B cell (primary cell): ENCODE measurements at regions not wholly inside any gene's neighbourhood (a gene's known extent, or its start where the extent isn't known, plus 50 kb on each side); places are given as distances from the start of the nearest gene placed in this dataset.

Experiments
- ATAC-seq: fragments of 200-7000 bp; cut with Tn5 transposase; one replicate; pipeline ENCODE4 v1.10.0; 2021; ENCODE audit warnings: low read depth, mild to moderate bottlenecking, moderate number of reproducible peaks, moderate library complexity
- CTCF ChIA-PET: fragments of 350-600 bp; sonication (Branson Sonifier 250); formaldehyde crosslinking; loops from one replicate; lab custom pipeline; 2021; ENCODE audit warnings: antibody characterized with exemption, inconsistent platforms; lab: Charles Lee
- POLR2A ChIA-PET: fragments of 350-600 bp; sonication (Branson Sonifier 250); formaldehyde crosslinking; loops from one replicate; lab custom pipeline; 2021; ENCODE audit warnings: antibody characterized with exemption; lab: Charles Lee
- DNase-seq: peaks from one replicate; pipeline ENCODE4 v3.0.0; 2013
- H2AFZ ChIP-seq: 2 replicates; pipeline ENCODE4 v1.6.1; 2012; ENCODE audit warnings: mild to moderate bottlenecking, low read depth, low read length; ENCODE audit not compliant: insufficient read depth, poor library complexity, severe bottlenecking
- H3K27ac ChIP-seq, 2 donors: 1 replicate in 1 of 2; 2 replicates in 1 of 2; pipeline ENCODE4 v1.5.1; 2012 to 2013; ENCODE audit warnings: low read length in 2 of 2, mild to moderate bottlenecking in 2 of 2, moderate library complexity in 1 of 2
- H3K27me3 ChIP-seq, 4 experiments: fragments of 200-600 bp in 1 of 4; sonication (generic) in 1 of 4; replicated peaks in 1 of 4; 1 replicate in 2 of 4; 2 replicates in 2 of 4; pipeline versions ENCODE4 v1.6.1 to v1.7.0; 2013 to 2016; ENCODE audit warnings: low read length in 3 of 4, mild to moderate bottlenecking in 2 of 4, mixed read lengths in 1 of 4, moderate library complexity in 1 of 4; ENCODE audit not compliant: insufficient read depth in 4 of 4, control insufficient read depth in 3 of 4; ENCODE audit errors: control extremely low read depth in 1 of 4
- H3K36me3 ChIP-seq, 2 experiments: replicated peaks in 1 of 2; 1 replicate in 1 of 2; 2 replicates in 1 of 2; pipeline versions ENCODE4 v1.6.1 to v1.7.1; 2013; ENCODE audit warnings: low read length in 1 of 2; ENCODE audit not compliant: insufficient read depth in 2 of 2, control insufficient read depth in 1 of 2; ENCODE audit errors: control extremely low read depth in 1 of 2, extremely low read depth in 1 of 2
- H3K4me1 ChIP-seq, 2 donors: fragments of 200-600 bp in 1 of 2; sonication (generic) in 1 of 2; 1 replicate in 1 of 2; 2 replicates in 1 of 2; pipeline versions ENCODE4 v1.5.1 to v1.6.1; 2013 to 2017; ENCODE audit warnings: low read length in 2 of 2; ENCODE audit not compliant: control insufficient read depth in 2 of 2, insufficient read depth in 2 of 2
- H3K4me2 ChIP-seq: replicated peaks from 2 replicates; pipeline ENCODE3; 2012; ENCODE audit warnings: mild to moderate bottlenecking, low read depth, low read length; ENCODE audit not compliant: poor library complexity, severe bottlenecking
- H3K4me3 ChIP-seq, 5 experiments: fragments of 200-600 bp in 1 of 5; sonication (generic) in 1 of 5; 1 replicate in 3 of 5; 2 replicates in 2 of 5; pipeline versions ENCODE4 v1.5.1 to v1.7.0; 2011 to 2016; ENCODE audit warnings: low read length in 4 of 5, mild to moderate bottlenecking in 4 of 5, low read depth in 2 of 5, control low read depth in 1 of 5, moderate library complexity in 1 of 5; ENCODE audit not compliant: insufficient read depth in 1 of 5; ENCODE audit errors: control extremely low read depth in 1 of 5, extremely low read depth in 1 of 5
- H3K79me2 ChIP-seq: fragments of 200-600 bp; sonication (generic); one replicate; pipeline ENCODE4 v1.6.0; 2016; ENCODE audit warnings: low read length; ENCODE audit not compliant: control insufficient read depth, insufficient read depth
- H3K9ac ChIP-seq: fragments of 200-600 bp; sonication (generic); 2 replicates; pipeline ENCODE4 v1.6.1; 2017; ENCODE audit warnings: mild to moderate bottlenecking, low read length, moderate library complexity
- H3K9me3 ChIP-seq, 3 donors: one replicate each; pipeline versions ENCODE4 v1.6.1 to v1.7.1; 2013; ENCODE audit warnings: low read length in 2 of 3; ENCODE audit not compliant: control insufficient read depth in 2 of 3, insufficient read depth in 1 of 3; ENCODE audit errors: control extremely low read depth in 1 of 3
- H4K20me1 ChIP-seq: 2 replicates; pipeline ENCODE4 v1.6.0; 2012; ENCODE audit warnings: mild to moderate bottlenecking, low read length; ENCODE audit not compliant: insufficient read depth, control insufficient read depth, poor library complexity, severe bottlenecking
- H3K27ac Mint-ChIP-seq: one replicate; pipeline ENCODE4 v1.8.0; 2021; ENCODE audit warnings: mixed read lengths
- H3K27me3 Mint-ChIP-seq: one replicate; pipeline ENCODE4 v1.8.0; 2021; ENCODE audit warnings: mixed read lengths
- H3K4me1 Mint-ChIP-seq: one replicate; pipeline ENCODE4 v1.8.0; 2021; ENCODE audit warnings: mixed read lengths
- H3K4me3 Mint-ChIP-seq: one replicate; pipeline ENCODE4 v1.8.0; 2021; ENCODE audit warnings: mixed read lengths
- H3K9me3 Mint-ChIP-seq: one replicate; pipeline ENCODE4 v1.8.0; 2022; ENCODE audit warnings: mixed read lengths; ENCODE audit not compliant: insufficient read depth
- EZH2 ChIP-seq: IDR thresholded peaks from 2 replicates; pipeline ENCODE4 v1.6.1; 2012; ENCODE audit warnings: borderline replicate concordance, low read depth, mild to moderate bottlenecking, moderate library complexity, low read length; ENCODE audit not compliant: insufficient read depth, poor library complexity, severe bottlenecking
- WGBS: methylation state at CpG from one replicate; pipeline ENCODE4 v1.1.5; 2013; ENCODE audit warnings: missing lambda C conversion rate; ENCODE audit not compliant: insufficient coverage; 5-methylcytosine and 5-hydroxymethylcytosine counted together
- intact Hi-C: fragments of 100-400 bp; cut with micrococcal nuclease; formaldehyde crosslinking; loops from one replicate; pipeline ENCODE4 v1.10.0; 2022
- TF ChIP-seq, protein P1 (sequence below): fragments of 200-600 bp; IDR thresholded peaks from one replicate; pipeline ENCODE4 v1.8.0; 2022; ENCODE audit warnings: antibody characterized with exemption, mild to moderate bottlenecking

DNA sequence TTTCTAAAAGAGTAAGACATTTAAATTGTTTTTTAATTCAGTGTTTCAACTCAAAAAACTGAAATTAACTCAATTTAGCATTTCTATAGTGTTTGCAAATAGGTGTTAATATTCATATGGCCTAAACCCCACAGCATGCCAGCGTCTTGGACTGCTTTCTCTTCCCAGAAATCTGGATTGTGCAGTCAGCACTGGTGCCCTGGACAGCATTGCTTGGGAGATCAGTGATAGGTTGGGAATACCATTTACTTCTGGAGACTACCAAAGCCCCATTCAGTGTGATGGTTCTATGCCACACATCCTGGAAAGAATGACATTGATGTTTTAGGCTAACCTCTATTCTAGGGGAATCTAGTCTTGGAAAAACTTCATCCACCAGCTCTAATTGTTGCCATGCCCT lies 455.0 kb upstream of the KLHL29 start:
- no peak overlapping the region for H3K9ac ChIP-seq
- no peak overlapping the region for H2AFZ ChIP-seq
- CTCF ChIA-PET, result no interaction called here
- no peaks in the 10 kb centered on the region for H3K4me1 ChIP-seq
- no CpG with 5 or more reads among the region's 1 CpG for WGBS
- Mint-ChIP-seq H3K9me3 (peaks cover 3% of the 10 kb centered on the region), H3K4me1 (no peaks in the 10 kb centered on the region), H3K27me3 (peaks cover 4% of the 10 kb centered on the region), H3K27ac (no peak overlapping the region), H3K4me3 (no peak overlapping the region)
- H3K27ac ChIP-seq, result no peak overlapping the region
- no peak overlapping the region for H3K4me3 ChIP-seq
- DNase-seq, result no peak
- TF ChIP-seq EZH2, result no peak
- TF ChIP-seq, protein P1, sequence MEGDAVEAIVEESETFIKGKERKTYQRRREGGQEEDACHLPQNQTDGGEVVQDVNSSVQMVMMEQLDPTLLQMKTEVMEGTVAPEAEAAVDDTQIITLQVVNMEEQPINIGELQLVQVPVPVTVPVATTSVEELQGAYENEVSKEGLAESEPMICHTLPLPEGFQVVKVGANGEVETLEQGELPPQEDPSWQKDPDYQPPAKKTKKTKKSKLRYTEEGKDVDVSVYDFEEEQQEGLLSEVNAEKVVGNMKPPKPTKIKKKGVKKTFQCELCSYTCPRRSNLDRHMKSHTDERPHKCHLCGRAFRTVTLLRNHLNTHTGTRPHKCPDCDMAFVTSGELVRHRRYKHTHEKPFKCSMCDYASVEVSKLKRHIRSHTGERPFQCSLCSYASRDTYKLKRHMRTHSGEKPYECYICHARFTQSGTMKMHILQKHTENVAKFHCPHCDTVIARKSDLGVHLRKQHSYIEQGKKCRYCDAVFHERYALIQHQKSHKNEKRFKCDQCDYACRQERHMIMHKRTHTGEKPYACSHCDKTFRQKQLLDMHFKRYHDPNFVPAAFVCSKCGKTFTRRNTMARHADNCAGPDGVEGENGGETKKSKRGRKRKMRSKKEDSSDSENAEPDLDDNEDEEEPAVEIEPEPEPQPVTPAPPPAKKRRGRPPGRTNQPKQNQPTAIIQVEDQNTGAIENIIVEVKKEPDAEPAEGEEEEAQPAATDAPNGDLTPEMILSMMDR, result no peak
- POLR2A ChIA-PET, result no interaction called here
- no peaks in the 10 kb centered on the region for H3K9me3 ChIP-seq
- no peaks in the 10 kb centered on the region for H4K20me1 ChIP-seq
- ATAC-seq, result no peak
- intact Hi-C loops, result no loop called here
- H3K36me3 ChIP-seq, result no peaks in the 10 kb centered on the region
- no peak overlapping the region for H3K4me2 ChIP-seq
- no peaks in the 10 kb centered on the region for H3K27me3 ChIP-seq
- no peaks in the 10 kb centered on the region for H3K79me2 ChIP-seq

DNA sequence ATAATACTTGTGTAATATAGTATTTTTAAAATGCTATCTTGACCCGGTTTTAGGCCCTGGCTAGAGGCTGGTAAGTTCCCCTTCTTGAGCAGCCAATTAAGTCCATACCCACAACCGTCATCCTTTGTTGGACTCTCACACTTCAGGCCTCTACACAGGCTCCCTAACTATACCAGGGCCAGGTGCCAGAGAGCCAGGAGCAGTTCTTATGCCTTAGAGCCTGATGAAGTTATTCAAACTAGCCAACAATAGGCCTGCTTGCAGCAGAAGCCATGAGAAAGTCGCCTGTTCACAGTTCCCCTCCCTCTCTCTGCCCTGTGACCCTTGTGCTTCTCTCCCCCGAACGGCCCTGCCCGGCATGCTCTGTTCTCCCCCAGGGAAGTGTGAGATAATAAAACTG lies 454.2 kb upstream of the KLHL29 start:
- Mint-ChIP-seq H3K9me3 (peaks cover under 1% of the 10 kb centered on the region), H3K27ac (no peak overlapping the region), H3K27me3 (peaks cover under 1% of the 10 kb centered on the region), H3K4me3 (no peak overlapping the region), H3K4me1 (no peaks in the 10 kb centered on the region)
- Histone ChIP-seq H3K4me3 (no peak overlapping the region), H3K4me1 (no peaks in the 10 kb centered on the region), H3K4me2 (no peak overlapping the region), H3K9ac (no peak overlapping the region), H2AFZ (no peak overlapping the region), H3K27me3 (no peaks in the 10 kb centered on the region), H4K20me1 (no peaks in the 10 kb centered on the region), H3K36me3 (no peaks in the 10 kb centered on the region), H3K79me2 (no peaks in the 10 kb centered on the region), H3K27ac (no peak overlapping the region), H3K9me3 (no peaks in the 10 kb centered on the region)
- no peak for DNase-seq
- WGBS, result 65% methylated on average over 2 of the region's 6 CpGs
- intact Hi-C loops, result no loop called here
- ChIA-PET POLR2A (no interaction called here), CTCF (no interaction called here)
- no peak for TF ChIP-seq EZH2
- TF ChIP-seq, protein P1, result no peak
- no peak for ATAC-seq
